SJCRH30 (cell line): ENCODE measurements at regions not wholly inside any gene's neighbourhood (a gene's known extent, or its start where the extent isn't known, plus 50 kb on each side); places are given as distances from the start of the nearest gene placed in this dataset.

Source experiments
- DNase-seq, 2 experiments: peaks; one replicate each; pipeline ENCODE4 v3.0.0-alpha.2; 2015 to 2020
- H3K27ac ChIP-seq: fragments of 250-450 bp; sonication (Bioruptor Pico); 2 replicates; pipeline ENCODE4 v1.5.1; 2020; ENCODE audit warnings: mild to moderate bottlenecking, moderate library complexity
- H3K27me3 ChIP-seq: fragments of 250-450 bp; sonication (Bioruptor Pico); 2 replicates; pipeline ENCODE4 v1.5.1; 2020; ENCODE audit warnings: mild to moderate bottlenecking, moderate library complexity
- H3K36me3 ChIP-seq: fragments of 250-450 bp; sonication (Bioruptor Pico); 2 replicates; pipeline ENCODE4 v1.5.1; 2020; ENCODE audit warnings: mild to moderate bottlenecking, moderate library complexity
- H3K4me1 ChIP-seq: fragments of 250-450 bp; sonication (Bioruptor Pico); 2 replicates; pipeline ENCODE4 v1.5.1; 2020; ENCODE audit warnings: mild to moderate bottlenecking, moderate library complexity
- H3K4me3 ChIP-seq: fragments of 250-450 bp; sonication (Bioruptor Pico); 2 replicates; pipeline ENCODE4 v1.5.1; 2020; ENCODE audit warnings: mild to moderate bottlenecking, moderate library complexity
- H3K9me3 ChIP-seq: fragments of 250-450 bp; sonication (Bioruptor Pico); replicated peaks from 2 replicates; pipeline ENCODE4 v1.5.1; 2020; ENCODE audit warnings: mild to moderate bottlenecking, moderate library complexity

DNA sequence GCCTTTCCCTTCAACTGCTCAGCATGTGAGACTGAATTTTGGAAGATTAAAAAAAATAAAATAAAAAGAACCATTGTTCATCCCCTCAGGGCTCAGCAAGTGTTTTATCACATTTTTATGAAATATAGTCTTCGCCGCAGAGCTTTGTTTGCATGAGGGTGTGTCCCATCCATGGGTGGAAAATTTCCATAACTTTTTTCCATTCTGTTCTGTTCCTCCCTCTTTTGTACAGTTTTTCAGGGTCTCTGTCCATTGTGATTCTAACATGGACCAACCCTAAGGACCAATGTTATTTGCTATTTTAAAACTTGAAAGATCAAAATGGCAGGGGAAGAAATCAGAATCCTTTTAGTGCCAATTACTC, 213.3 kb upstream of the SGK1 start:
- Histone ChIP-seq H3K9me3 (no peaks in the 10 kb centered on the region), H3K27ac (no peak overlapping the region), H3K4me1 (no peaks in the 10 kb centered on the region), H3K27me3 (no peaks in the 10 kb centered on the region), H3K36me3 (no peaks in the 10 kb centered on the region), H3K4me3 (no peak overlapping the region)
- no peak for DNase-seq

- Histone ChIP-seq H3K27me3 (no peaks in the 10 kb centered on the region), H3K4me3 (no peak overlapping the region), H3K9me3 (no peaks in the 10 kb centered on the region), H3K36me3 (no peaks in the 10 kb centered on the region), H3K27ac (no peak overlapping the region), H3K4me1 (no peaks in the 10 kb centered on the region)
- DNase-seq = no peak
Measured at GRCh38 chr6:134529921-134530320, 212.0 kb upstream of the SGK1 start.

DNA sequence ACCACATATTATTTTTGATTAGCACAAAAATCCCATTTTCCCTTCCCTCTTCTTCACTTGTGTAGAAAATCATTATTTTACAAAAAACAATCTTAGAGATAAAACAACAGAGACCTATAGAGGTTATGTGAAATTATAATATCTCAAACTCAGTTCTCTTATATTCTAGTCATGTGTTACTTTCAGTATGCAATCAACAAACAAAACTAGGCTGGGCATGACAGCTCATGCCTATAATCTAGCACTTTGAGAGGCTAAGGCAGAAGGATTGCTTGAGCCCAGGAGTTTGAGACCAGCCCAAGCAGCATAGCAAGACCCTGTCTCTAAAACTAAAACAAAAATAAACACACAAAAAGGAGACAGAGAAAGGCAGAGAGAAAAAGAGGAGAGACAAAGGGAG, 211.4 kb upstream of the SGK1 start:
- no peak for DNase-seq
- H3K27ac ChIP-seq = no peak overlapping the region

DNA sequence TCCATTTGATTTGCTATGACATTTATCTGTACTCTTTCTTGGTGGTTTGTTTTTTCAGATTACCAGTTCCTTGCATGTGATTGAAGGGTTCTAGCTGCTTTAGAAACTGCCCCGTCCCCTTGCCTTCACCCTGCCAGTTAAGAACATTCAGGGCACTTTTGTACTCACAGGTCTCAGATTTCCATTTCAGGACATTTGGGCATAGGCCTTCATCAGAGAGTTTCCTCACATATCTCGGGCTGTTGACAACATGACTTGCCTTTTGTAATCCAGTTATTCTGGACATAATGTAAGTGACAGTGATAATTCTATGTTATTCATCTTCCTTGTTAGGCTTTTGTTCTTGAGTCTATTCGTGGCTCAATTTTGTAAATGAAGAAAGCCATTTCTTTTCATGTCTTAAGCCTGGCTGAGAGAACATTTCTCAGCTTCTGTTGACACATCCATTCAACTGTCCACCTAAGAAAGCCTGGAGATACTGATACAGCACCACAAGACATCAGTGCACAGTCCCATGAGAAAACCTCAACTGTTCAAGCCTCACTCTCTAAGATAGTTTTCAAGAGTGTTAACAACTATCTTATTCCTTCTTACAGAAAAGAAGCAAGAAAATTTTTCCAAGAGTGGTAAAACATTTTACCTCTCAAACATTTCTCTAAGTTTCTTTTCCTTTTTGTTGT, 209.3 kb upstream of the SGK1 start:
- H3K9me3 ChIP-seq = no peaks in the 10 kb centered on the region
- no peak overlapping the region for H3K4me3 ChIP-seq
- DNase-seq = no peak
- no peak overlapping the region for H3K27ac ChIP-seq
- no peaks in the 10 kb centered on the region for H3K4me1 ChIP-seq
- no peaks in the 10 kb centered on the region for H3K36me3 ChIP-seq
- no peaks in the 10 kb centered on the region for H3K27me3 ChIP-seq

More for the DNA sequence above, 211.4 kb upstream of the SGK1 start:
- Histone ChIP-seq H3K27me3 (no peaks in the 10 kb centered on the region), H3K9me3 (no peaks in the 10 kb centered on the region), H3K4me3 (no peak overlapping the region), H3K36me3 (no peaks in the 10 kb centered on the region), H3K4me1 (no peaks in the 10 kb centered on the region)

DNA sequence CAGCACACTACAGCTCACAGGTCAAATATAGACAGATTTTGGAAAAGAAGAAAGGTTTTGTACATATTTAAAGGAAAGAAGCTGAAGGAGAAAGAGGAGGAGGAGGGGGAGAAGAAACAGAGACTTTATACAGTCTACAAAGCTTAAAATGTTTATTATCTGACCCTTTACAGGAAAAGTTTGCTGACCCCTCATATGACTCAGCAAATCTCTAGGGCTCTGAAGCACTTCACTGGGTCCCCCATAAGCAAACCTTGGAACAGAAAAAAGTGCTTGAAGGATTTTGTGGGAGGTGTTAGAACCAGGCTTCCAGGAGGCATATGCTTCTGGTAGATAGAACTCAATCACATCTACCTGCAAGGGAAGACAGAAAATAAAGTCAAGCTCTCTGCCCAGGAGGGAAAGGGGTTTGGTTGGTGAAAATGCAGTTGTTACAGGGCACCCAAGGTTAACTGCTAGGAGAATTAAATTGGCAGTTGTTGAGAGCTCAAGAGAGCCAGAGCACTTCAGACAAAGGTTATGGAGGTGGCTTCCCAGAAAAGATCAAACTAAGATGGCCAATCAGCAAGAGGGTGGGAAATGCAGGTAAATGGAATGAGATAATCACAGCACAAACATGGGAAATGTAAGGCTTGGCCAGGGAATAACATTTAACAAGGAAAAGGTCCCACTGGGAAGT, 207.4 kb upstream of the SGK1 start:
- peaks cover 3% of the 10 kb centered on the region; the same call in 1 of the 2 replicates for H3K27me3 ChIP-seq
- DNase-seq = no peak
- H3K4me3 ChIP-seq = no peak overlapping the region
- no peaks in the 10 kb centered on the region for H3K4me1 ChIP-seq
- H3K27ac ChIP-seq = no peak overlapping the region
- H3K36me3 ChIP-seq = no peaks in the 10 kb centered on the region
- H3K9me3 ChIP-seq = no peaks in the 10 kb centered on the region

DNA sequence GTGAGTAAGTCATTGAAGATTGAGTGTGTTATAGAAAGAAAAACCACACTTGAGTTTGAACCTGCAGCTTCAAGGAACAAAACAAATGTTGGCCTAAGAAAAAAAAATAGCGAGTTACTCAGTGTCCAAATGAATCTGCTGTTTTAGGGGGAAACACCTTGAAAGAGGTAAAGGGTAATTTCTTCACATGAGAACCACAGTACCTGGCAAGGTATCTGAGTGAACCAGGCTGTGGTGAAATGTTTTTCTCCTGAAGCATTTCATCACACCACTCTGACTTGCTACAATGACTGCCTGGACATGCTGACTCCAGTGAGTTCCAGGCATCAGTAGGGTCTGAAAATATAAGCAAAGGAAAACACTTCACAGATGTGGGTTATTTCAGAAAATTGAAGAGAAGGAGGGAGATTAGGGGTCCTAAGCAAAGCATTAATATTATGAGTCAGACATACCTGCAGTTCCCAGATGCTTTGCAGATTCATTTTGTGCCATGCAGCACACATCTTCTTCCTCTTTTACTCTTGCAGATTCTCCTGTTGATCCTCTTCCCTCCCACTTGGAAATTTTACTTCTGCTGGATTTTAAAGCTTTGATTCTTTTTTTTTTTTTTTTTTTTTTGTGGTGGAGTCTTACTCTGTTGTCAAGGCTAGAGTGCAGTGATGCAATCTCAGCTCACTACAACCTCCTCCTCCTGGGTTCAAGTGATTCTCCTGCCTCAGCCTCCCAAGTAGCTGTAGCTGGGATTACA, 206.2 kb upstream of the SGK1 start:
- Histone ChIP-seq H3K27me3 (peaks cover 3% of the 10 kb centered on the region; the same call in 1 of the 2 replicates), H3K27ac (no peak overlapping the region), H3K4me1 (no peaks in the 10 kb centered on the region), H3K4me3 (no peak overlapping the region), H3K9me3 (no peaks in the 10 kb centered on the region), H3K36me3 (no peaks in the 10 kb centered on the region)
- DNase-seq = no peak

- no peak overlapping the region for H3K4me3 ChIP-seq
- no peaks in the 10 kb centered on the region for H3K9me3 ChIP-seq
- no peak overlapping the region for H3K27ac ChIP-seq
- H3K27me3 ChIP-seq = peaks cover 3% of the 10 kb centered on the region; the same call in 1 of the 2 replicates
- H3K36me3 ChIP-seq = no peaks in the 10 kb centered on the region
- H3K4me1 ChIP-seq = no peaks in the 10 kb centered on the region
- no peak for DNase-seq
Measured at GRCh38 chr6:134523051-134523450, 205.1 kb upstream of the SGK1 start.

- H3K4me1 ChIP-seq = no peaks in the 10 kb centered on the region
- H3K27ac ChIP-seq = no peak overlapping the region
- no peak overlapping the region for H3K4me3 ChIP-seq
- H3K9me3 ChIP-seq = no peaks in the 10 kb centered on the region
- no peak for DNase-seq
- peaks cover 3% of the 10 kb centered on the region; the same call in 1 of the 2 replicates for H3K27me3 ChIP-seq
- H3K36me3 ChIP-seq = no peaks in the 10 kb centered on the region
Measured at GRCh38 chr6:134521116-134521501, 203.2 kb upstream of the SGK1 start.

GRCh38 chr6:134520181-134521115, 202.5 kb upstream of the SGK1 start:
- Histone ChIP-seq H3K9me3 (no peaks in the 10 kb centered on the region), H3K27ac (no peak overlapping the region), H3K4me1 (no peaks in the 10 kb centered on the region), H3K27me3 (peaks cover 3% of the 10 kb centered on the region; the same call in 1 of the 2 replicates), H3K36me3 (no peaks in the 10 kb centered on the region), H3K4me3 (no peak overlapping the region)
- no peak for DNase-seq

- Histone ChIP-seq H3K27me3 (peaks cover 3% of the 10 kb centered on the region; the same call in 1 of the 2 replicates), H3K9me3 (no peaks in the 10 kb centered on the region), H3K4me3 (no peak overlapping the region), H3K36me3 (no peaks in the 10 kb centered on the region), H3K27ac (no peak overlapping the region), H3K4me1 (no peaks in the 10 kb centered on the region)
- no peak for DNase-seq
Measured at GRCh38 chr6:134519465-134519864, 201.6 kb upstream of the SGK1 start.

DNA sequence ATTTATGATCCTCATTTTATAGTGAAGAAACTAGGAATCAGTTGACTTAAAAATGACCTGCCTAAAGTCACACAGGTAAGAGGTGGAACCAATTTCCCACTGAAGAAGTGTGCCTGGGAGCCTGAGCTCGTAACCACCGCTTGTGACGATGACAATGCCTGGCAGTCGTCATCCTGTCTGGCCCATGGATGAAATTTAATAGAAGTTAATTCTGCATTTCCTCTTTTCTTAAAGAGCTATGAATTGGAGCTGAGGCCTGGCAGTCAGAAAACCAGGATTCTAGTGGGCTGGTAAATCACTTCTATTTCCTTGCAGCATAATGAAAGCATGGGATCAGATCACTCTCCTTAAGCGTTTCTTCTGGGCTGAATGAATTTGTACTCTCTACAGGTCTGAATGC, 200.0 kb upstream of the SGK1 start:
- Histone ChIP-seq H3K9me3 (no peaks in the 10 kb centered on the region), H3K27me3 (peaks cover 3% of the 10 kb centered on the region; the same call in 1 of the 2 replicates), H3K4me1 (no peaks in the 10 kb centered on the region), H3K4me3 (no peak overlapping the region), H3K27ac (no peak overlapping the region), H3K36me3 (no peaks in the 10 kb centered on the region)
- DNase-seq = no peak

GRCh38 chr6:134517145-134517658, 199.3 kb upstream of the SGK1 start:
- Histone ChIP-seq H3K36me3 (no peaks in the 10 kb centered on the region), H3K27ac (no peak overlapping the region), H3K4me1 (no peaks in the 10 kb centered on the region), H3K4me3 (no peak overlapping the region), H3K27me3 (peaks cover 3% of the 10 kb centered on the region; the same call in 1 of the 2 replicates), H3K9me3 (no peaks in the 10 kb centered on the region)
- DNase-seq = no peak

DNA sequence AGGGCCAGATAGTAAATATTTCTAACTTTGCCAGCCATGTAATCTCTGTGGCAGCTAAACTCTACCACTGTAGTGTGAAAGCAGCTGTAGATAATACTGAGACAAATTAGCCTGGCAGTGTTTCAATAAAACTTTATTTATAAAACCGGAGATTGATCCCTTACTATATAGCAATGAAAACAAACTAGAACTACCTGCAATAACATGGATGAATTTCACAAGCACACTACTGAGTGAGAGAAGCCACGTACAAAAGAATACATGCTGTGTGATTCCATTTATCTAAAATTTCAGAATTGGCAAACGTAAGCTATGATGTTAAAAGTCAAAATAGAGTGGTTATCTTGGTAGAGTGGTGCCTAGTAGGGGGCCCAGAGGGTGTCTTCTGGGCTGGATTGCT, 198.7 kb upstream of the SGK1 start:
- Histone ChIP-seq H3K9me3 (no peaks in the 10 kb centered on the region), H3K4me3 (no peak overlapping the region), H3K27ac (no peak overlapping the region), H3K36me3 (no peaks in the 10 kb centered on the region), H3K27me3 (peaks cover 3% of the 10 kb centered on the region; the same call in 1 of the 2 replicates), H3K4me1 (no peaks in the 10 kb centered on the region)
- DNase-seq = no peak

- H3K36me3 ChIP-seq = no peaks in the 10 kb centered on the region
- peaks cover under 1% of the 10 kb centered on the region; the same call in 1 of the 2 replicates for H3K27me3 ChIP-seq
- H3K27ac ChIP-seq = no peak overlapping the region
- no peaks in the 10 kb centered on the region for H3K9me3 ChIP-seq
- DNase-seq = no peak
- no peaks in the 10 kb centered on the region for H3K4me1 ChIP-seq
- H3K4me3 ChIP-seq = no peak overlapping the region
Measured at GRCh38 chr6:134515986-134516385, 198.1 kb upstream of the SGK1 start.
